ENCODE measurements at regions not wholly inside any gene's neighbourhood (a gene's known extent, or its start where the extent isn't known, plus 50 kb on each side); places are given as distances from the start of the nearest gene placed in this dataset.

- TF ChIP-seq ZNF609 (CRISPR knock-in tag; IDR thresholded peaks at IDR 0.05; ENCODE audit: borderline replicate concordance) (no peak), NKRF (IDR thresholded peaks at IDR 0.05; ENCODE audit: borderline replicate concordance) (no peak), SIN3B (IDR thresholded peaks at IDR 0.05; ENCODE audit: low read depth) (no peak), ZNF121 (CRISPR knock-in tag; conservative IDR thresholded peaks at IDR 0.05) (no peak), SP1 (CRISPR knock-in tag; IDR thresholded peaks at IDR 0.05) (no peak), PML (IDR thresholded peaks at IDR 0.05; ENCODE audit: low read length) (no peak), ZNF592 (IDR thresholded peaks at IDR 0.05) (no peak), ID3 (CRISPR knock-in tag; IDR thresholded peaks at IDR 0.05) (no peak), ID3 (tag; IDR thresholded peaks at IDR 0.05) (no peak), DIDO1 (tag; IDR thresholded peaks at IDR 0.05; ENCODE audit: low read depth) (no peak), MTA3 (IDR thresholded peaks at IDR 0.05; ENCODE audit: borderline replicate concordance) (no peak), GABPA (tag; conservative IDR thresholded peaks at IDR 0.05; ENCODE audit: low read depth) (no peak), MYNN (IDR thresholded peaks at IDR 0.05) (no peak), MYNN (CRISPR knock-in tag; IDR thresholded peaks at IDR 0.05) (no peak), WHSC1 (IDR thresholded peaks at IDR 0.05; ENCODE audit: low read length) (no peak), ZNF444 (CRISPR knock-in tag; IDR thresholded peaks at IDR 0.05) (no peak)
Measured at GRCh38 chr4:130478406-130478805, 1382.5 kb downstream of the C4orf33 start (continued).
